ENCODE measurements at regions not wholly inside any gene's neighbourhood (a gene's known extent, or its start where the extent isn't known, plus 50 kb on each side); places are given as distances from the start of the nearest gene placed in this dataset.

- Mint-ChIP-seq H3K9me3 (ENCODE audit: low read depth) (peaks cover 13% of the 10 kb centered on the region), H3K4me1 (ENCODE audit: low read depth) (no peaks in the 10 kb centered on the region), H3K36me3 (ENCODE audit: insufficient read depth) (no peaks in the 10 kb centered on the region), H3K4me3 (ENCODE audit: low read depth) (no peak overlapping the region), H3K27ac (no peak overlapping the region), H3K27me3 (no peaks in the 10 kb centered on the region)
- TF ChIP-seq, protein P1, sequence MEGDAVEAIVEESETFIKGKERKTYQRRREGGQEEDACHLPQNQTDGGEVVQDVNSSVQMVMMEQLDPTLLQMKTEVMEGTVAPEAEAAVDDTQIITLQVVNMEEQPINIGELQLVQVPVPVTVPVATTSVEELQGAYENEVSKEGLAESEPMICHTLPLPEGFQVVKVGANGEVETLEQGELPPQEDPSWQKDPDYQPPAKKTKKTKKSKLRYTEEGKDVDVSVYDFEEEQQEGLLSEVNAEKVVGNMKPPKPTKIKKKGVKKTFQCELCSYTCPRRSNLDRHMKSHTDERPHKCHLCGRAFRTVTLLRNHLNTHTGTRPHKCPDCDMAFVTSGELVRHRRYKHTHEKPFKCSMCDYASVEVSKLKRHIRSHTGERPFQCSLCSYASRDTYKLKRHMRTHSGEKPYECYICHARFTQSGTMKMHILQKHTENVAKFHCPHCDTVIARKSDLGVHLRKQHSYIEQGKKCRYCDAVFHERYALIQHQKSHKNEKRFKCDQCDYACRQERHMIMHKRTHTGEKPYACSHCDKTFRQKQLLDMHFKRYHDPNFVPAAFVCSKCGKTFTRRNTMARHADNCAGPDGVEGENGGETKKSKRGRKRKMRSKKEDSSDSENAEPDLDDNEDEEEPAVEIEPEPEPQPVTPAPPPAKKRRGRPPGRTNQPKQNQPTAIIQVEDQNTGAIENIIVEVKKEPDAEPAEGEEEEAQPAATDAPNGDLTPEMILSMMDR (IDR thresholded peaks at IDR 0.05; ENCODE audit: unreplicated experiment), result no peak
- DNase-seq (ENCODE audit: low spot score, unreplicated experiment), result no peak
These were observed 230.9 kb downstream of the MATN1 start for GRCh38 chr1:30492451-30492850.

GRCh38 chr1:30491831-30492230 is 231.6 kb downstream of the MATN1 start:
- H3K4me3 Mint-ChIP-seq (ENCODE audit: low read depth), result no peak overlapping the region
- H3K36me3 Mint-ChIP-seq (ENCODE audit: insufficient read depth), result no peaks in the 10 kb centered on the region
- DNase-seq (ENCODE audit: low spot score, unreplicated experiment), result no peak
- peaks cover 13% of the 10 kb centered on the region for H3K9me3 Mint-ChIP-seq (ENCODE audit: low read depth)
- TF ChIP-seq, protein P1 (IDR thresholded peaks at IDR 0.05; ENCODE audit: unreplicated experiment), result no peak
- H3K27me3 Mint-ChIP-seq, result peaks cover 3% of the 10 kb centered on the region
- H3K27ac Mint-ChIP-seq, result no peak overlapping the region
- H3K4me1 Mint-ChIP-seq (ENCODE audit: low read depth), result no peaks in the 10 kb centered on the region

GRCh38 chr1:30490554-30491053 is 232.8 kb downstream of the MATN1 start:
- Mint-ChIP-seq H3K4me3 (ENCODE audit: low read depth) (no peak overlapping the region), H3K9me3 (ENCODE audit: low read depth) (peaks cover 10% of the 10 kb centered on the region), H3K4me1 (ENCODE audit: low read depth) (no peaks in the 10 kb centered on the region), H3K27ac (no peak overlapping the region), H3K27me3 (peaks cover 7% of the 10 kb centered on the region), H3K36me3 (ENCODE audit: insufficient read depth) (no peaks in the 10 kb centered on the region)
- no peak for DNase-seq (ENCODE audit: low spot score, unreplicated experiment)
- TF ChIP-seq, protein P1 (IDR thresholded peaks at IDR 0.05; ENCODE audit: unreplicated experiment), result no peak

DNA sequence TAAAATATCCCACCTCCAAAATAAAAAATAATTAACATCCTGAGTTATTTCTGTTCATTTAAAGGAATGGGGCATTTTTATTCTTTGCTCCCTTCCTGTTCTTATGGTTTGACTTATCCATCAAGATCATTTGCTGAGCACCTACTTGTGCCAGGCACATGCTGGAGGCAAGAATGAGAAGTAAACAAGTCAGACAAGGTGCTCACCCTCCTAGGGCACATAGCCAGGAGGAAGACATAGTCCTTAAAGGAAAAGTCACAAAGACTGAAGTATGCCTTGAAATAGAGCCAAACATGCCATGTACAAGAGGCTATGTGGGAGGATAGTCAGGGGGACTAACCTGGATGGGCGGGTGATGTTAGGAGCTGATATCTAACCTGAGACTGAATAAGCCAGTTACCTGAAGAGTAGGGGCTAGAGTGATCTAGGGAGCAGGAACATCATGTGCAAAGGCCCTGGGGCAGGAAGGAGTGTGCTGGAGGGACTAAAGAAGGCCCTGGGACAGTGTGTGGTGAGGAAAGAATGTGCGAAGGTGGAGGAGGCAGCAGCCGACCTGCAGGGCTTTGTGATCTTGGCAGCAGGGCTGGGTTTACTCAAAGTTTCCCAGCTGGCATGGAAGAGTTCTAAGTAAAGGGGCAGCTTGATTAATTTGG is 233.5 kb downstream of the MATN1 start:
- H3K4me1 Mint-ChIP-seq (ENCODE audit: low read depth), result no peaks in the 10 kb centered on the region
- no peaks in the 10 kb centered on the region for H3K36me3 Mint-ChIP-seq (ENCODE audit: insufficient read depth)
- DNase-seq (ENCODE audit: low spot score, unreplicated experiment), result no peak
- peaks cover 8% of the 10 kb centered on the region for H3K9me3 Mint-ChIP-seq (ENCODE audit: low read depth)
- H3K27ac Mint-ChIP-seq, result no peak overlapping the region
- H3K27me3 Mint-ChIP-seq, result peaks cover 11% of the 10 kb centered on the region
- H3K4me3 Mint-ChIP-seq (ENCODE audit: low read depth), result no peak overlapping the region
- TF ChIP-seq, protein P1 (IDR thresholded peaks at IDR 0.05; ENCODE audit: unreplicated experiment), result no peak

DNA sequence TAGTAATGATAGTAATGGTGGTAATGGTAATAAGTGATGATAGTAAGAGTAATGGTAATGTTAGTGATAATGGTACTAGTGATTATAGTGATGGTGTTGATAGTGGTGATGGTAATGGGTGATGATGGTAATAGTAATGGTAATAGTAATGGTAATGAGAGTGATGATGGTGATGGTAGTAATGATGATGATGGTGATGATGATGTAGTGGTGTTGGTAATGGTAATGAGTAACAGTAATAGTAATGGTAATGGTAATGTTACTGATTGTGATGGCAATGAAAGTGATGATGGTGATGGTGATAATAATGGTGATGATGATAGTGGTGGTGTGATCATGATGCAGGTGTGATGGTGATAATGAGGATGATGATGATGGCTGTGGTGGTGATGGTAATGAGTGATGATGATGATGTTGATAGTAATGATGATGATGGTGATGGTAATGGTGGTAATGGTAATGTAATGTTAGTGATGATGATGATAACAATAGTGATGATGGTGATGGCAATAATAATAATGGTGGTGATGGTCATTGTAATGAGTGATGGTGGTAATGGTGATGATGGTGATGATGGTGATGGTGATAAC is 235.0 kb downstream of the MATN1 start:
- no peak for DNase-seq (ENCODE audit: low spot score, unreplicated experiment)
- H3K27ac Mint-ChIP-seq, result no peak overlapping the region
- H3K4me3 Mint-ChIP-seq (ENCODE audit: low read depth), result no peak overlapping the region
- H3K4me1 Mint-ChIP-seq (ENCODE audit: low read depth), result no peaks in the 10 kb centered on the region
- TF ChIP-seq, protein P1 (IDR thresholded peaks at IDR 0.05; ENCODE audit: unreplicated experiment), result no peak
- peaks cover 11% of the 10 kb centered on the region for H3K27me3 Mint-ChIP-seq
- no peaks in the 10 kb centered on the region for H3K36me3 Mint-ChIP-seq (ENCODE audit: insufficient read depth)
- H3K9me3 Mint-ChIP-seq (ENCODE audit: low read depth), result peaks cover 3% of the 10 kb centered on the region

Data from progenitor cell of endocrine pancreas (in vitro differentiated cells).